Endothelial cell of umbilical vein (primary cell): ENCODE measurements at regions not wholly inside any gene's neighbourhood (a gene's known extent, or its start where the extent isn't known, plus 50 kb on each side); places are given as distances from the start of the nearest gene placed in this dataset.
A peak's percentile ranks its signal among the peaks of the same experiment; 100 is the strongest.

Experiments
- BruUV-seq: library from RNA; stranded (reverse); fragments of 400-500 nt; replicated peaks from 2 replicates; lab custom pipeline; 2021; lab: Mats Ljungman, UMichigan
- CTCF ChIA-PET: fragments of 300-600, 350-600 bp; sonication (Branson Sonifier 250); formaldehyde crosslinking; loops from one replicate; lab custom pipeline; 2021; ENCODE audit warnings: antibody characterized with exemption, inconsistent platforms; lab: Charles Lee
- POLR2A ChIA-PET: fragments of 300-600, 350-600 bp; sonication (Branson Sonifier 250); formaldehyde crosslinking; loops from one replicate; lab custom pipeline; 2021; ENCODE audit warnings: antibody characterized with exemption, inconsistent platforms; lab: Charles Lee
- DNase-seq: peaks from one replicate; pipeline ENCODE4 v3.0.0-alpha.2; 2011; ENCODE audit warnings: low read depth, low spot score
- FAIRE-seq: peaks from 2 replicates; lab custom pipeline; 2011; peaks lifted over from hg19 to GRCh38; lab: Jason Lieb, UNC
- H2AFZ ChIP-seq: 2 replicates; pipeline ENCODE4 v1.6.0; 2012; ENCODE audit warnings: low read depth, low read length, control low read depth, inconsistent platforms
- H3K27ac ChIP-seq: 2 replicates; pipeline ENCODE4 v1.5.1; 2011; ENCODE audit warnings: low read depth, mild to moderate bottlenecking, control low read depth, low read length, moderate library complexity; ENCODE audit not compliant: insufficient read depth
- H3K27me3 ChIP-seq, 2 experiments: 2 replicates each; pipeline versions ENCODE4 v1.6.0 to v1.6.1; 2011; ENCODE audit warnings: low read length in 2 of 2, mixed read lengths in 1 of 2; ENCODE audit not compliant: control insufficient read depth in 2 of 2, insufficient read depth in 2 of 2
- H3K36me3 ChIP-seq, 2 experiments: 2 replicates in 1 of 2; 3 replicates in 1 of 2; pipeline ENCODE4 v1.5.1; 2011; ENCODE audit warnings: low read length in 2 of 2, mild to moderate bottlenecking in 1 of 2, moderate library complexity in 1 of 2; ENCODE audit not compliant: control insufficient read depth in 2 of 2, insufficient read depth in 2 of 2; ENCODE audit errors: extremely low read depth in 1 of 2
- H3K4me1 ChIP-seq: 3 replicates; pipeline ENCODE4 v1.5.1; 2011; ENCODE audit warnings: mild to moderate bottlenecking, low read length; ENCODE audit not compliant: control insufficient read depth, insufficient read depth; ENCODE audit errors: extremely low read depth
- H3K4me2 ChIP-seq: 2 replicates; pipeline ENCODE4 v1.6.1; 2011; ENCODE audit warnings: low read length, control low read depth, mixed read lengths; ENCODE audit not compliant: insufficient read depth
- H3K4me3 ChIP-seq, 3 experiments: fragments of 200-600 bp in 1 of 3; sonication (generic), shearing (Covaris generic) in 1 of 3; replicated peaks in 1 of 3; 2 replicates each; pipeline ENCODE4 v1.5.1; 2011 to 2016; ENCODE audit warnings: control low read depth in 3 of 3, low read length in 3 of 3, mild to moderate bottlenecking in 2 of 3, inconsistent platforms in 1 of 3, low read depth in 1 of 3, moderate library complexity in 1 of 3; ENCODE audit not compliant: insufficient read depth in 1 of 3
- H3K79me2 ChIP-seq: 2 replicates; pipeline ENCODE4 v1.6.0; 2012; ENCODE audit warnings: low read length, inconsistent platforms; ENCODE audit not compliant: control insufficient read depth, insufficient read depth
- H3K9ac ChIP-seq: replicated peaks from 2 replicates; pipeline ENCODE3; 2011; ENCODE audit warnings: low read length, control low read depth; ENCODE audit not compliant: insufficient read depth; ENCODE audit errors: extremely low read depth
- H3K9me1 ChIP-seq: replicated peaks from 3 replicates; pipeline ENCODE4 v1.6.0; 2011; ENCODE audit warnings: mild to moderate bottlenecking, low read length; ENCODE audit not compliant: control insufficient read depth, insufficient read depth; ENCODE audit errors: extremely low read depth
- H3K9me3 ChIP-seq: replicated peaks from 2 replicates; pipeline ENCODE4 v1.5.1; 2012; ENCODE audit warnings: low read length, inconsistent platforms; ENCODE audit not compliant: control insufficient read depth, insufficient read depth
- H4K20me1 ChIP-seq: replicated peaks from 2 replicates; pipeline ENCODE3; 2011; ENCODE audit warnings: mild to moderate bottlenecking, low read length; ENCODE audit not compliant: control insufficient read depth, insufficient read depth; ENCODE audit errors: extremely low read depth
- EZH2 ChIP-seq: IDR thresholded peaks from 2 replicates; pipeline ENCODE4 v1.6.1; 2012; ENCODE audit warnings: borderline replicate concordance, low read depth, mild to moderate bottlenecking, moderate library complexity, low read length, inconsistent platforms; ENCODE audit not compliant: severe bottlenecking
- FOS ChIP-seq: IDR thresholded peaks from 2 replicates; pipeline ENCODE4 v1.6.1; 2011; ENCODE audit warnings: mild to moderate bottlenecking, low read length, moderate library complexity, borderline replicate concordance; ENCODE audit not compliant: insufficient read depth
- GATA2 ChIP-seq: IDR thresholded peaks from 2 replicates; pipeline ENCODE4 v1.7.0; 2011; ENCODE audit warnings: low read depth, mild to moderate bottlenecking, moderate library complexity, mixed read lengths, low read length; ENCODE audit not compliant: insufficient read length, insufficient read depth
- JUN ChIP-seq: IDR thresholded peaks from 2 replicates; pipeline ENCODE4 v1.6.1; 2011; ENCODE audit warnings: borderline replicate concordance, low read depth; ENCODE audit not compliant: insufficient read length, insufficient read depth
- MYC ChIP-seq: IDR thresholded peaks from one replicate; pipeline ENCODE4 v1.6.1; 2011; ENCODE audit warnings: mild to moderate bottlenecking, low read depth, low read length
- POLR2A ChIP-seq: IDR thresholded peaks from 2 replicates; pipeline ENCODE4 v1.6.1; 2012; ENCODE audit warnings: low read depth, mild to moderate bottlenecking, control low read depth, low read length
- POLR2AphosphoS5 ChIP-seq: IDR thresholded peaks from 2 replicates; pipeline ENCODE4 v1.6.1; 2012; ENCODE audit warnings: low read depth, mild to moderate bottlenecking, control low read depth, low read length, moderate library complexity; ENCODE audit not compliant: insufficient read depth
- dilution Hi-C: fragments of 300-500 bp; cut with MboI; formaldehyde crosslinking; loops from one replicate; pipeline ENCODE4 v1.15.0; 2019; ENCODE audit warnings: low sequenced_read_pairs; ENCODE audit not compliant: extremely low pct_ligation_motif_present
- intact Hi-C: fragments of 100-400 bp; cut with micrococcal nuclease; formaldehyde crosslinking; loops from one replicate; pipeline ENCODE4 v1.10.0; 2022
- TF ChIP-seq, protein P1 (sequence below): IDR thresholded peaks from 2 replicates; pipeline ENCODE4 v1.6.1; 2011; ENCODE audit not compliant: insufficient read depth, insufficient read length
- TF ChIP-seq, protein P2 (sequence below), 2 donors: IDR thresholded peaks; 1 replicate in 1 of 2; 2 replicates in 1 of 2; pipeline ENCODE4 v1.5.1; 2011; ENCODE audit warnings: low read length in 2 of 2, mild to moderate bottlenecking in 2 of 2, moderate library complexity in 2 of 2, control low read depth in 1 of 2, inconsistent platforms in 1 of 2, low read depth in 1 of 2; ENCODE audit not compliant: insufficient read depth in 1 of 2; ENCODE audit errors: extremely low read depth in 1 of 2

DNA sequence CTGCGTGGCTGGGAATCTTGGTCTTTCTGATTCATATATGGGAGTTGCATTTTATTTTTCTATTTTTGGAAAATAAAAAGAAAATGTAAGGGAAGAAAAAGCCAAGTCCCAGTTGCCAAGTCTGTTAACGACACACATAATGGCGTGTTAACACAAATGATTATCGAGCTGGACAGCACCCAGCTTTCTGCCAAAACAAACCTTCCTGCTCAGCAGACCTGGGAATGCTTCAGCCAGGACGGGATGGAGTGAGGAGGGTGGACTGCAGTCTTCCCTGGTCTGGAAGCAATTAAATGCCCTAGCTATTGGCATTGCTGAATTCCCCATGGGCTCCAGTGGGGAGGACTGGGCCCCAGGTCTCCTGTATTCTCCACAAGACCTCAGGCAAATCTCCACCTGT lies 184.2 kb upstream of the USP24 start:
- no TSS peak for BruUV-seq
- ChIA-PET POLR2A (no interaction called here), CTCF (no interaction called here)
- intact Hi-C loops, result no loop called here
- H3K9ac ChIP-seq, result no peak overlapping the region
- no peak overlapping the region for H3K27ac ChIP-seq
- H3K79me2 ChIP-seq, result no peaks in the 10 kb centered on the region
- H3K9me3 ChIP-seq, result no peaks in the 10 kb centered on the region
- no peaks in the 10 kb centered on the region for H3K27me3 ChIP-seq
- dilution Hi-C loops, result no loop called here
- DNase-seq (peak; percentile 5), FAIRE-seq (no peak)
- no peak overlapping the region for H2AFZ ChIP-seq
- H3K4me2 ChIP-seq, result no peak overlapping the region
- H3K36me3 ChIP-seq, result no peaks in the 10 kb centered on the region
- TF ChIP-seq EZH2, result no peak
- no peak for TF ChIP-seq FOS
- TF ChIP-seq, protein P1, sequence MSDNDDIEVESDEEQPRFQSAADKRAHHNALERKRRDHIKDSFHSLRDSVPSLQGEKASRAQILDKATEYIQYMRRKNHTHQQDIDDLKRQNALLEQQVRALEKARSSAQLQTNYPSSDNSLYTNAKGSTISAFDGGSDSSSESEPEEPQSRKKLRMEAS, result no peak
- no peak for TF ChIP-seq MYC
- TF ChIP-seq GATA2, result no peak
- TF ChIP-seq JUN, result no peak
- TF ChIP-seq, protein P2, sequence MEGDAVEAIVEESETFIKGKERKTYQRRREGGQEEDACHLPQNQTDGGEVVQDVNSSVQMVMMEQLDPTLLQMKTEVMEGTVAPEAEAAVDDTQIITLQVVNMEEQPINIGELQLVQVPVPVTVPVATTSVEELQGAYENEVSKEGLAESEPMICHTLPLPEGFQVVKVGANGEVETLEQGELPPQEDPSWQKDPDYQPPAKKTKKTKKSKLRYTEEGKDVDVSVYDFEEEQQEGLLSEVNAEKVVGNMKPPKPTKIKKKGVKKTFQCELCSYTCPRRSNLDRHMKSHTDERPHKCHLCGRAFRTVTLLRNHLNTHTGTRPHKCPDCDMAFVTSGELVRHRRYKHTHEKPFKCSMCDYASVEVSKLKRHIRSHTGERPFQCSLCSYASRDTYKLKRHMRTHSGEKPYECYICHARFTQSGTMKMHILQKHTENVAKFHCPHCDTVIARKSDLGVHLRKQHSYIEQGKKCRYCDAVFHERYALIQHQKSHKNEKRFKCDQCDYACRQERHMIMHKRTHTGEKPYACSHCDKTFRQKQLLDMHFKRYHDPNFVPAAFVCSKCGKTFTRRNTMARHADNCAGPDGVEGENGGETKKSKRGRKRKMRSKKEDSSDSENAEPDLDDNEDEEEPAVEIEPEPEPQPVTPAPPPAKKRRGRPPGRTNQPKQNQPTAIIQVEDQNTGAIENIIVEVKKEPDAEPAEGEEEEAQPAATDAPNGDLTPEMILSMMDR (IDR thresholded peaks at IDR 0.05; ENCODE audit: extremely low read depth in 1 of 2, insufficient read depth in 1 of 2, low read depth in 1 of 2, low read length in 2 of 2), result no peak
- TF ChIP-seq POLR2A, result no peak
- no peak for TF ChIP-seq POLR2AphosphoS5
- no peaks in the 10 kb centered on the region for H4K20me1 ChIP-seq
- H3K4me3 ChIP-seq, result no peak overlapping the region
- no peaks in the 10 kb centered on the region for H3K9me1 ChIP-seq
- no peaks in the 10 kb centered on the region for H3K4me1 ChIP-seq
